ENCODE measurements at regions not wholly inside any gene's neighbourhood (a gene's known extent, or its start where the extent isn't known, plus 50 kb on each side); places are given as distances from the start of the nearest gene placed in this dataset.
A peak's percentile ranks its signal among the peaks of the same experiment; 100 is the strongest.

DNA sequence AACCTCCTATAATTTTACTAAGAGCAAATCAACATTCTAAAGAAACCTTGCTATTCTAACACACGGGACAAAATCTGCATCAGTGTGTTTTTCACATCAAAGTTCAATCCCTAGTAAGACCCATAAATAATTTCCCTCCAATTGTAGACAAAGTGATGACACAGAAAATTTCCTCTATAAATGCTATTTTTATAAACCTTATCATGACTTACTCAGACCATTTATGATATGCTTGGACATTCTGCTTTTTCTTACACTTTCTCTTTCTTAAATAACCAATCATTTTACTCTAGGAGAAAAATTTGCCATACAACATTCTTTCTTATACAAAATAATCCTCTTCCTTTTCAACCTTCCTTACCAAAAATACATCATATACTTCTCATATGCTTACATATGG lies 67.0 kb downstream of the SDR9C7 start (continued):
- TF ChIP-seq, protein P1, sequence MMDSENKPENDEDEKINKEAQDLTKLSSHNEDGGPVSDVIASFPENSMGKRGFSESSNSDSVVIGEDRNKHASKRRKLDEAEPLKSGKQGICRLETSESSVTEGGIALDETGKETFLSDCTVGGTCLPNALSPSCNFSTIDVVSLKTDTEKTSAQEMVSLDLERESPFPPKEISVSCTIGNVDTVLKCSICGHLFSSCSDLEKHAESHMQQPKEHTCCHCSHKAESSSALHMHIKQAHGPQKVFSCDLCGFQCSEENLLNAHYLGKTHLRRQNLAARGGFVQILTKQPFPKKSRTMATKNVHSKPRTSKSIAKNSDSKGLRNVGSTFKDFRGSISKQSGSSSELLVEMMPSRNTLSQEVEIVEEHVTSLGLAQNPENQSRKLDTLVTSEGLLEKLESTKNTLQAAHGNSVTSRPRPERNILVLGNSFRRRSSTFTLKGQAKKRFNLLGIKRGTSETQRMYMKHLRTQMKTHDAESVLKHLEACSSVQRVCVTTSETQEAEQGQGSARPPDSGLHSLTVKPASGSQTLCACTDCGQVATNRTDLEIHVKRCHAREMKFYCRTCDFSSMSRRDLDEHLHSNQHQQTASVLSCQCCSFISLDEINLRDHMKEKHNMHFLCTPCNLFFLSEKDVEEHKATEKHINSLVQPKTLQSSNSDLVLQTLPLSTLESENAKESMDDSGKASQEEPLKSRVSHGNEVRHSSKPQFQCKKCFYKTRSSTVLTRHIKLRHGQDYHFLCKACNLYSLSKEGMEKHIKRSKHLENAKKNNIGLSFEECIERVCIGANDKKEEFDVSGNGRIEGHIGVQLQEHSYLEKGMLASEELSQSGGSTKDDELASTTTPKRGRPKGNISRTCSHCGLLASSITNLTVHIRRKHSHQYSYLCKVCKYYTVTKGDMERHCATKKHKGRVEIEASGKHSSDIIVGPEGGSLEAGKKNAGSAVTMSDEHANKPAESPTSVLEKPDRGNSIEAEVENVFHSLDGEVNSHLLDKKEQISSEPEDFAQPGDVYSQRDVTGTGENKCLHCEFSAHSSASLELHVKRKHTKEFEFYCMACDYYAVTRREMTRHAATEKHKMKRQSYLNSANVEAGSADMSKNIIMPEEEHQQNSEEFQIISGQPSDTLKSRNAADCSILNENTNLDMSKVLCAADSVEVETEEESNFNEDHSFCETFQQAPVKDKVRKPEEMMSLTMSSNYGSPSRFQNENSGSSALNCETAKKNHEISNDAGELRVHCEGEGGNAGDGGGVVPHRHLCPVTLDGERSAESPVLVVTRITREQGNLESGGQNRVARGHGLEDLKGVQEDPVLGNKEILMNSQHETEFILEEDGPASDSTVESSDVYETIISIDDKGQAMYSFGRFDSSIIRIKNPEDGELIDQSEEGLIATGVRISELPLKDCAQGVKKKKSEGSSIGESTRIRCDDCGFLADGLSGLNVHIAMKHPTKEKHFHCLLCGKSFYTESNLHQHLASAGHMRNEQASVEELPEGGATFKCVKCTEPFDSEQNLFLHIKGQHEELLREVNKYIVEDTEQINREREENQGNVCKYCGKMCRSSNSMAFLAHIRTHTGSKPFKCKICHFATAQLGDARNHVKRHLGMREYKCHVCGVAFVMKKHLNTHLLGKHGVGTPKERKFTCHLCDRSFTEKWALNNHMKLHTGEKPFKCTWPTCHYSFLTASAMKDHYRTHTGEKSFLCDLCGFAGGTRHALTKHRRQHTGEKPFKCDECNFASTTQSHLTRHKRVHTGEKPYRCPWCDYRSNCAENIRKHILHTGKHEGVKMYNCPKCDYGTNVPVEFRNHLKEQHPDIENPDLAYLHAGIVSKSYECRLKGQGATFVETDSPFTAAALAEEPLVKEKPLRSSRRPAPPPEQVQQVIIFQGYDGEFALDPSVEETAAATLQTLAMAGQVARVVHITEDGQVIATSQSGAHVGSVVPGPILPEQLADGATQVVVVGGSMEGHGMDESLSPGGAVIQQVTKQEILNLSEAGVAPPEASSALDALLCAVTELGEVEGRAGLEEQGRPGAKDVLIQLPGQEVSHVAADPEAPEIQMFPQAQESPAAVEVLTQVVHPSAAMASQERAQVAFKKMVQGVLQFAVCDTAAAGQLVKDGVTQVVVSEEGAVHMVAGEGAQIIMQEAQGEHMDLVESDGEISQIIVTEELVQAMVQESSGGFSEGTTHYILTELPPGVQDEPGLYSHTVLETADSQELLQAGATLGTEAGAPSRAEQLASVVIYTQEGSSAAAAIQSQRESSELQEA (IDR thresholded peaks at IDR 0.05; ENCODE audit: low read depth), result no peak
- TF ChIP-seq PCBP2 (IDR thresholded peaks at IDR 0.05; ENCODE audit: low read depth, low read length, poor library complexity, severe bottlenecking), result no peak
- peak; percentile 52 for TF ChIP-seq ZFP36 (IDR thresholded peaks at IDR 0.05; ENCODE audit: low read depth, low read length, partially characterized antibody)
- TF ChIP-seq ZNF212 (CRISPR knock-in tag; IDR thresholded peaks at IDR 0.05), result no peak
- TF ChIP-seq ZNF316 (IDR thresholded peaks at IDR 0.05), result peak; percentile 13; the same call in 1 of the 2 replicates
- TF ChIP-seq MEF2A (IDR thresholded peaks at IDR 0.05; ENCODE audit: control insufficient read depth, low read depth, low read length), result peak; percentile 92
- TF ChIP-seq NCOA1 (IDR thresholded peaks at IDR 0.05; ENCODE audit: low read depth), result no peak
- no peak for TF ChIP-seq ZEB2 (IDR thresholded peaks at IDR 0.05)
- no peak for TF ChIP-seq KLF1 (tag; IDR thresholded peaks at IDR 0.05)
- TF ChIP-seq MEF2D (tag; conservative IDR thresholded peaks at IDR 0.05; ENCODE audit: low read depth), result 0 out of 2 replicates have a peak, but pooled peaks have one; percentile 31
- no peak for TF ChIP-seq SP1 (CRISPR knock-in tag; IDR thresholded peaks at IDR 0.05)
